BE2C (cell line): ENCODE measurements at regions not wholly inside any gene's neighbourhood (a gene's known extent, or its start where the extent isn't known, plus 50 kb on each side); places are given as distances from the start of the nearest gene placed in this dataset.

Source experiments
- DNase-seq: peaks from one replicate; pipeline ENCODE4 v3.0.0-alpha.2; 2020
- H3K27me3 ChIP-seq: fragments of 250-450 bp; sonication (Bioruptor Pico); 2 replicates; pipeline ENCODE4 v1.5.1; 2020; ENCODE audit warnings: mild to moderate bottlenecking
- H3K36me3 ChIP-seq: fragments of 250-450 bp; sonication (Bioruptor Pico); 2 replicates; pipeline ENCODE4 v1.5.1; 2020; ENCODE audit warnings: mild to moderate bottlenecking
- H3K4me1 ChIP-seq: fragments of 250-450 bp; sonication (Bioruptor Pico); 2 replicates; pipeline ENCODE4 v1.5.1; 2020
- H3K4me3 ChIP-seq: 2 replicates; pipeline ENCODE4 v1.5.1; 2011; ENCODE audit warnings: low read depth, low read length
- H3K9me3 ChIP-seq: fragments of 250-450 bp; sonication (Bioruptor Pico); 2 replicates; pipeline ENCODE4 v1.5.1; 2020
- CTCF ChIP-seq: IDR thresholded peaks from 2 replicates; pipeline ENCODE4 v1.5.1; 2012; ENCODE audit warnings: mild to moderate bottlenecking, low read depth, low read length

DNA sequence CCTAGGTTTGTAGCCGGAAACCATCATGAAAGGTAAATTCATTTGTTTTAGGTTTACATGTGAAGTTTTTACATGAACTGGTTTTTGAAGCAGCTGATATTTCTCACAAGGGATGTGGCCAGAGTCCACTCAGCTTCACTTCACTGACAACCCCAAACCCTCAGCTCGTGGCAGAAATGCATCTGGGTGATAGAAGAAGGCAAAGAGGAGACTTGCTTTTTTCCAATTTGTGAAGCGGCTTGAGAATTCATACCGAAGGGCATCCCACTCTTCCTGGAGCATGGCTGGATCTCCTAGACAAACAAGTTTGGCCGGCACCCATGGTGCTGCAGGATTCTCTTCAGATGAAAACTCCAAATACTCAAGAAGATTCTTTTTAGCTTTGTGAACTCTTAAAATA is 392.8 kb upstream of the CNR1 start:
- Histone ChIP-seq H3K4me1 (no peaks in the 10 kb centered on the region), H3K4me3 (no peak overlapping the region), H3K36me3 (no peaks in the 10 kb centered on the region), H3K27me3 (no peaks in the 10 kb centered on the region), H3K9me3 (no peaks in the 10 kb centered on the region)
- TF ChIP-seq CTCF, result no peak
- no peak for DNase-seq

GRCh38 chr6:88556663-88557062 is 390.5 kb upstream of the CNR1 start:
- H3K4me3 ChIP-seq, result no peak overlapping the region
- DNase-seq, result no peak
- H3K4me1 ChIP-seq, result no peaks in the 10 kb centered on the region
- TF ChIP-seq CTCF, result no peak
- H3K9me3 ChIP-seq, result no peaks in the 10 kb centered on the region
- no peaks in the 10 kb centered on the region for H3K36me3 ChIP-seq
- H3K27me3 ChIP-seq, result no peaks in the 10 kb centered on the region

- Histone ChIP-seq H3K36me3 (no peaks in the 10 kb centered on the region), H3K27me3 (no peaks in the 10 kb centered on the region), H3K4me3 (no peak overlapping the region), H3K4me1 (no peaks in the 10 kb centered on the region), H3K9me3 (no peaks in the 10 kb centered on the region)
- no peak for TF ChIP-seq CTCF
- no peak for DNase-seq
Measured at GRCh38 chr6:88548891-88549505, 382.9 kb upstream of the CNR1 start.

- DNase-seq, result no peak
- no peak for TF ChIP-seq CTCF
- Histone ChIP-seq H3K36me3 (no peaks in the 10 kb centered on the region), H3K4me1 (no peaks in the 10 kb centered on the region), H3K4me3 (no peak overlapping the region), H3K9me3 (no peaks in the 10 kb centered on the region), H3K27me3 (no peaks in the 10 kb centered on the region)
Measured at GRCh38 chr6:88547768-88548167, 381.6 kb upstream of the CNR1 start.

- TF ChIP-seq CTCF, result no peak
- Histone ChIP-seq H3K4me1 (no peaks in the 10 kb centered on the region), H3K9me3 (no peaks in the 10 kb centered on the region), H3K36me3 (no peaks in the 10 kb centered on the region), H3K27me3 (no peaks in the 10 kb centered on the region), H3K4me3 (no peak overlapping the region)
- no peak for DNase-seq
Measured at GRCh38 chr6:88545991-88546390, 379.8 kb upstream of the CNR1 start.

- no peak for DNase-seq
- TF ChIP-seq CTCF, result no peak
- H3K9me3 ChIP-seq, result no peaks in the 10 kb centered on the region
- no peaks in the 10 kb centered on the region for H3K36me3 ChIP-seq
- no peak overlapping the region for H3K4me3 ChIP-seq
- H3K4me1 ChIP-seq, result no peaks in the 10 kb centered on the region
- H3K27me3 ChIP-seq, result no peaks in the 10 kb centered on the region
Measured at GRCh38 chr6:88544986-88545612, 379.0 kb upstream of the CNR1 start.
